SK-N-SH treated with all-trans-retinoic acid at 6 μM for 48 hours (cell line): ENCODE measurements at regions not wholly inside any gene's neighbourhood (a gene's known extent, or its start where the extent isn't known, plus 50 kb on each side); places are given as distances from the start of the nearest gene placed in this dataset.

Experiments used
- ARNTL ChIP-seq: fragments of 450-650 bp; formaldehyde crosslinking; IDR thresholded peaks from 2 replicates; pipeline ENCODE4 v1.5.0; 2020; ENCODE audit warnings: low read depth, mild to moderate bottlenecking, moderate library complexity, borderline replicate concordance
- CREB5 ChIP-seq: fragments of 250-450 bp; sonication (Bioruptor Pico); IDR thresholded peaks from 2 replicates; pipeline ENCODE4 v1.5.1; 2020; ENCODE audit warnings: low read depth, mild to moderate bottlenecking, moderate library complexity
- PPARA ChIP-seq: fragments of 250-450 bp; sonication (Bioruptor Pico); IDR thresholded peaks from 2 replicates; pipeline ENCODE4 v1.5.0; 2020; ENCODE audit warnings: mild to moderate bottlenecking, borderline replicate concordance
- RARB ChIP-seq: fragments of 250-450 bp; sonication (Bioruptor Pico); IDR thresholded peaks from 2 replicates; pipeline ENCODE4 v1.8.0; 2021; ENCODE audit warnings: mild to moderate bottlenecking, moderate library complexity
- TOX ChIP-seq: fragments of 250-450 bp; sonication (Bioruptor Pico); IDR thresholded peaks from 2 replicates; pipeline ENCODE4 v1.8.0; 2021; ENCODE audit warnings: mild to moderate bottlenecking, moderate library complexity, borderline replicate concordance
- ZFP3 ChIP-seq: fragments of 250-450 bp; sonication (Bioruptor Pico); IDR thresholded peaks from 2 replicates; pipeline ENCODE4 v1.5.0; 2020; ENCODE audit warnings: mild to moderate bottlenecking, moderate library complexity
- TF ChIP-seq, protein P1 (sequence below): fragments of 250-450 bp; sonication (Bioruptor Pico); IDR thresholded peaks from 2 replicates; pipeline ENCODE4 v1.8.0; 2020; ENCODE audit warnings: mild to moderate bottlenecking, moderate library complexity, borderline replicate concordance

GRCh38 chr6:23529902-23530301, 596.1 kb upstream of the NRSN1 start:
- TF ChIP-seq RARB (no peak), TOX (no peak), ARNTL (CRISPR knock-in tag) (no peak), CREB5 (no peak), PPARA (CRISPR knock-in tag) (no peak), ZFP3 (CRISPR knock-in tag) (no peak)
- TF ChIP-seq, protein P1, sequence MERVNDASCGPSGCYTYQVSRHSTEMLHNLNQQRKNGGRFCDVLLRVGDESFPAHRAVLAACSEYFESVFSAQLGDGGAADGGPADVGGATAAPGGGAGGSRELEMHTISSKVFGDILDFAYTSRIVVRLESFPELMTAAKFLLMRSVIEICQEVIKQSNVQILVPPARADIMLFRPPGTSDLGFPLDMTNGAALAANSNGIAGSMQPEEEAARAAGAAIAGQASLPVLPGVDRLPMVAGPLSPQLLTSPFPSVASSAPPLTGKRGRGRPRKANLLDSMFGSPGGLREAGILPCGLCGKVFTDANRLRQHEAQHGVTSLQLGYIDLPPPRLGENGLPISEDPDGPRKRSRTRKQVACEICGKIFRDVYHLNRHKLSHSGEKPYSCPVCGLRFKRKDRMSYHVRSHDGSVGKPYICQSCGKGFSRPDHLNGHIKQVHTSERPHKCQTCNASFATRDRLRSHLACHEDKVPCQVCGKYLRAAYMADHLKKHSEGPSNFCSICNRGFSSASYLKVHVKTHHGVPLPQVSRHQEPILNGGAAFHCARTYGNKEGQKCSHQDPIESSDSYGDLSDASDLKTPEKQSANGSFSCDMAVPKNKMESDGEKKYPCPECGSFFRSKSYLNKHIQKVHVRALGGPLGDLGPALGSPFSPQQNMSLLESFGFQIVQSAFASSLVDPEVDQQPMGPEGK (CRISPR knock-in tag), result no peak
